HG02588 (cell line): ENCODE measurements at regions not wholly inside any gene's neighbourhood (a gene's known extent, or its start where the extent isn't known, plus 50 kb on each side); places are given as distances from the start of the nearest gene placed in this dataset.
"Not testable (repeated sequence)": the region's sequence is repeated elsewhere in the genome, so short reads cannot be mapped to it uniquely, and the experiment has no call there.

ENCODE experiments used
- ATAC-seq: cut with Tn5 transposase; IDR thresholded peaks from one replicate; pipeline ENCODE4 v1.9.1; 2021; ENCODE audit warnings: mild to moderate bottlenecking, moderate library complexity; ENCODE audit not compliant: unreplicated experiment

GRCh38 chr7:123324283-123324682 lies 124.5 kb upstream of the SLC13A1 start:
- no peak for ATAC-seq

- ATAC-seq: no peak
These were observed 123.9 kb upstream of the SLC13A1 start for GRCh38 chr7:123323689-123324088.

- not testable (repeated sequence) for ATAC-seq
These were observed 121.8 kb upstream of the SLC13A1 start for GRCh38 chr7:123321578-123321977.

GRCh38 chr7:123319911-123320310 lies 120.1 kb upstream of the SLC13A1 start:
- ATAC-seq: no peak

GRCh38 chr7:123314886-123315285 lies 115.1 kb upstream of the SLC13A1 start:
- no peak for ATAC-seq

GRCh38 chr7:123308254-123308951 lies 108.6 kb upstream of the SLC13A1 start:
- no peak for ATAC-seq

GRCh38 chr7:123305840-123306375 lies 106.1 kb upstream of the SLC13A1 start:
- ATAC-seq: no peak

- no peak for ATAC-seq
These were observed 104.2 kb upstream of the SLC13A1 start for GRCh38 chr7:123303926-123304325.

- ATAC-seq: no peak
These were observed 97.2 kb upstream of the SLC13A1 start for GRCh38 chr7:123296965-123297364.

- ATAC-seq: no peak
These were observed 93.9 kb upstream of the SLC13A1 start for GRCh38 chr7:123293710-123294109.

- ATAC-seq: no peak
These were observed 92.5 kb upstream of the SLC13A1 start for GRCh38 chr7:123292227-123292626.

GRCh38 chr7:123289200-123289599 lies 89.4 kb upstream of the SLC13A1 start:
- ATAC-seq: no peak

GRCh38 chr7:123285076-123285700 lies 85.4 kb upstream of the SLC13A1 start:
- no peak for ATAC-seq

GRCh38 chr7:123283373-123283772 lies 83.6 kb upstream of the SLC13A1 start:
- ATAC-seq: no peak

GRCh38 chr7:123282181-123282580 lies 82.4 kb upstream of the SLC13A1 start:
- ATAC-seq: no peak

- no peak for ATAC-seq
These were observed 80.2 kb upstream of the SLC13A1 start for GRCh38 chr7:123279949-123280348.

- no peak for ATAC-seq
These were observed 75.4 kb upstream of the SLC13A1 start for GRCh38 chr7:123275036-123275753.

GRCh38 chr7:123273185-123273584 lies 73.4 kb upstream of the SLC13A1 start:
- ATAC-seq: no peak

- ATAC-seq: no peak
These were observed 72.1 kb upstream of the SLC13A1 start for GRCh38 chr7:123271856-123272255.

GRCh38 chr7:123271231-123271630 lies 71.5 kb upstream of the SLC13A1 start:
- ATAC-seq: no peak

- no peak for ATAC-seq
These were observed 70.8 kb upstream of the SLC13A1 start for GRCh38 chr7:123270570-123270969.

GRCh38 chr7:123265853-123266252 lies 66.1 kb upstream of the SLC13A1 start:
- ATAC-seq: no peak
